Fibroblast of mammary gland (primary cell): ENCODE measurements at regions not wholly inside any gene's neighbourhood (a gene's known extent, or its start where the extent isn't known, plus 50 kb on each side); places are given as distances from the start of the nearest gene placed in this dataset.

Source experiments
- DNase-seq: peaks from one replicate; pipeline ENCODE4 v3.0.0-alpha.2; 2010; ENCODE audit warnings: low read depth
- H3K4me3 ChIP-seq: 2 replicates; pipeline ENCODE4 v1.5.1; 2011; ENCODE audit warnings: low read depth, mild to moderate bottlenecking, low read length, moderate library complexity; ENCODE audit not compliant: control insufficient read depth
- TF ChIP-seq, protein P1 (sequence below): conservative IDR thresholded peaks from 2 replicates; pipeline ENCODE4 v1.5.1; 2011; ENCODE audit warnings: low read depth, low read length, inconsistent platforms; ENCODE audit not compliant: control insufficient read depth, insufficient read depth

DNA sequence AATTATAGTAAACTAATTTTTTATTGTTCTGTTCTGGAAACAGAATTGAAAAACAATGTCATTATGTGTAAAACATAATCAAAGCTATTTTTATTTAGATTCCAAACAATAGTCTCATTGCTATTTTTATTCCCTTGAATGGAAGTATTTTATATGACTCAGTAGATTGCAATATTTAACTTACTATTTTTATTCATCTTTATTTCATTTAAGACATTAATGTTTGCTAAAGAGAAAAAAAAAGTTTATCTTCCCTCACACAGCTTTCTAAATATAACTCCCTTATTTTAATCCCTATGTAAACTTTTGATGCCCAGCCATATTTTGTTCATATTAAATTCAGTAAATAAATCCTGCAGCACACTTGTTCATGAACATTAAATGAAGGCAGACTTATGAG, 622.4 kb downstream of the SLC6A15 start:
- no peak for DNase-seq
- no peak overlapping the region for H3K4me3 ChIP-seq
- TF ChIP-seq, protein P1, sequence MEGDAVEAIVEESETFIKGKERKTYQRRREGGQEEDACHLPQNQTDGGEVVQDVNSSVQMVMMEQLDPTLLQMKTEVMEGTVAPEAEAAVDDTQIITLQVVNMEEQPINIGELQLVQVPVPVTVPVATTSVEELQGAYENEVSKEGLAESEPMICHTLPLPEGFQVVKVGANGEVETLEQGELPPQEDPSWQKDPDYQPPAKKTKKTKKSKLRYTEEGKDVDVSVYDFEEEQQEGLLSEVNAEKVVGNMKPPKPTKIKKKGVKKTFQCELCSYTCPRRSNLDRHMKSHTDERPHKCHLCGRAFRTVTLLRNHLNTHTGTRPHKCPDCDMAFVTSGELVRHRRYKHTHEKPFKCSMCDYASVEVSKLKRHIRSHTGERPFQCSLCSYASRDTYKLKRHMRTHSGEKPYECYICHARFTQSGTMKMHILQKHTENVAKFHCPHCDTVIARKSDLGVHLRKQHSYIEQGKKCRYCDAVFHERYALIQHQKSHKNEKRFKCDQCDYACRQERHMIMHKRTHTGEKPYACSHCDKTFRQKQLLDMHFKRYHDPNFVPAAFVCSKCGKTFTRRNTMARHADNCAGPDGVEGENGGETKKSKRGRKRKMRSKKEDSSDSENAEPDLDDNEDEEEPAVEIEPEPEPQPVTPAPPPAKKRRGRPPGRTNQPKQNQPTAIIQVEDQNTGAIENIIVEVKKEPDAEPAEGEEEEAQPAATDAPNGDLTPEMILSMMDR: no peak

DNA sequence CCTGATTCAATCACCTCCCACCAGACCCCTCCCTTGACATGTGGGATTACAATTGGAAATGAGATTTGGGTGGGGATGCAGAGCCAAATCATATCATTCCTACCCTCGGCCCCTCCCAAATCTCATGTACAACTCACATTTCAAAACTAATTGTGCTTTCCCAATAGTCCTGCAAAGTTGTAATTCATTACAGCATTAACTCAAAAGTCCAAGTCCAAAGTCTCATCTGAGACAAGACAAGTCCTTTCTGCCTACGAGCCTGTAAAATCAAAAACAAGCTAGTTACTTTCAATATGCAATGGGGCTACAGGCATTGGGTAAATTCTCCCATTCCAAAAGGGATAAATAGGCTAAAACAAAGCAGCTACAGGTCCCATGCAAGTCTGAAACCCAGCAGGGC, 634.6 kb downstream of the SLC6A15 start:
- no peak for DNase-seq
- TF ChIP-seq, protein P1: no peak
- no peak overlapping the region for H3K4me3 ChIP-seq

DNA sequence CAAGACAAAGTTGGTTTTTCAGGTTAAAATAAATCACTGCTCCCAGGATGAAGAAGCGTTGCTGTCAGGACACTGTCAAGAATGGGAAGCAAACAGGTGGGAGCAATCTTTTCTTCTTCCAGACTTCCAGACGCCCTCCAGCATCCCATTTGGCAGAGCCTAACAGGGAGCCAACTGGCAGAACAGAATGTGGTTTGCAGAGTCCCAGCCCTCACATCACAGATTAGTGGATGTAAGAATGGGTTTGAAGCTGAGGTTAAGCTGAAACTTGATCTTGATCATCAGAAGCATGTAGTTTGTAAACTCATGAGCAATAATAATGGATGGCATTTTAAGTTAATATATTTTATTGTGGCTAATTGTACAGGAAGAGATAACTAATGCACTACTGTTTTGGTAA, 636.4 kb downstream of the SLC6A15 start:
- no peak overlapping the region for H3K4me3 ChIP-seq
- TF ChIP-seq, protein P1: no peak
- DNase-seq: no peak

DNA sequence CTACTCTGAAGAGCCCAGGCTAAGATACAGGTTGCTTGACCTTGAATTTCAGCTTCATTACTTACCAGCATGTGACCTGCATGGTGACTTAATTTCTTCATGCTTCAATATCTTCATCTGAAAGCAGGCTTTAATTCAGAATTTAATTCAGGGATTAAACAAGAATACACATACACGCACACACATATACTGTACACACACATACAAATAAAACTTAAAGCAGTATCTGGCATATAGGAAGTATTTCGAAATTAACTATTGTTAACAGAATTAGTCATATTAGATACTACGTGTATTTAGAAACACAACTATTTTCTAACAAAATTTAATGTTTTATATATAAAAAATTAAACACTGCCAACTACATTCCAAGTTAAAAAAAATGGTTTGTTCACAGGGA, 640.3 kb downstream of the SLC6A15 start:
- H3K4me3 ChIP-seq: no peak overlapping the region
- DNase-seq: no peak
- TF ChIP-seq, protein P1: no peak

DNA sequence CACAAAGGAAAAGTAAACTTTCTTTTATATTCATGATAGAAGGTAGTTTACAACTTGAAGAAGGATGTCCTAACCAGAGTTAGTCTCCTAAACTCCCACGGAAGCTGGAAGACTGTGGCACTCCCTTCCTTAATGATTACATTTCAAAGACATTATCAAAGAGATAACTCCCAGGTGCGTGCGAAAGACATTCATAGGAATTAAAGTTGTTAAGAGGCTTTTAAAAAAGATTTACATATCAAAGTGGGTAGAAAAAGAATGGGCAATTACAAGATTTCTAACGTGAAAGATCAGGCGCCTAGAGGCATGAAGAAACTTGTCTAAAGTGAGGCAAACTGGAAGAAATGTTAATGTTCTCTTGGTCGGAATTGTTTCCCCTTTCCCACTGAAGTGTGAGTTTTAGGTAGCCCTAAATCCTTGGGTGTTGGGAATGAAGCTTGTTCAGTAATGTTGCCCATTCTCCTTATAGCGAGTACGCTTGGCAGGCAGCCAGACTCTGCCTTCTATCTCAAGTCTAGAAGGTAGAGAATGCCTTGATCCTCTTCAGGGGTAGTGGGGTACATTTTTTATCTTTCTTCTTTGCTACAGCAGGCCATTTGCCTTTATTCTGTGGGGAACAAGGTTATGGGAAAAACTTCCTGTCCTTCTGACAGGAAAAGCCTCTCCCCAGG, 642.0 kb downstream of the SLC6A15 start:
- H3K4me3 ChIP-seq: no peak overlapping the region
- no peak for DNase-seq
- TF ChIP-seq, protein P1: no peak

DNA sequence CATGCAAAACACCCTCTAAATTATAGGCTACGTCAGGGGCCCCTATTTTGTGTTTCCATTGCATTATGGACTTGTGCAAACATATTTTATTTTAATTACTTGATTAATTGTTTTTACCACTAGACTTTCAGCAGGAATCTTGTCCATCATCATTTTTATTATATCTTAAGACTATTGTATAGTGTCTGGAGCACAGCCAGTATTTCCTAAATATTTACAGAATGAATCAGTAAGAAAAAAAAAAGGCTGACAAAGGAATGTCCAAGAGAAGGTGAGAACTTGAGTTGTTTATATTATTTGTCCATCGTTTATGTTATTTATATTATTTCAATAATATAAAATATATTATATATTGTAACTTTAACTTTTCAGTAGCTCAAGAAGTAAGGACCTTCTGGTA, 664.7 kb downstream of the SLC6A15 start:
- DNase-seq: no peak
- TF ChIP-seq, protein P1: no peak
- no peak overlapping the region for H3K4me3 ChIP-seq

DNA sequence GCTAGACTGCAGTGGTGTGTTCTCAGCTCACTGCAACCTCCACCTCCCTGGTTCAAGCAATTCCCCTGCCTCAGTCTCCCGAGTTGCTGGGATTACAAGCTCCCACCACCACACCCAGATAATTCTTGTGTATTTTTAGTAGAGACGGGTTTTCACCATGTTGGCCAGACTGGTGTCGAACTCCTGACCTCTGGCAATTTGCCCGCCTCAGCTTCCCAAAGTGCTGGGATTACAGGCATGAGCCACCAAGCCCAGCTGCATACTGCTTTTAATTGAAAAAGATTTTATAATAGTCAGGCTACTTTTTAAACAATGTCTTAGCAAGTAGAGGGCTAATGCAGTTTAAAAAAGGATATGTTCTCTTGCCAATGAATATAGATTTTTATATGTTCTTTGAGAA, 668.9 kb downstream of the SLC6A15 start:
- DNase-seq: no peak
- no peak overlapping the region for H3K4me3 ChIP-seq
- TF ChIP-seq, protein P1: no peak
